ENCODE measurements at regions not wholly inside any gene's neighbourhood (a gene's known extent, or its start where the extent isn't known, plus 50 kb on each side); places are given as distances from the start of the nearest gene placed in this dataset.

GRCh38 chr6:91813641-91814040 lies 1226.8 kb upstream of the MAP3K7 start:
- no peaks in the 10 kb centered on the region for H3K27me3 ChIP-seq (replicated peaks; ENCODE audit: insufficient read depth, low read length)
- no peaks in the 10 kb centered on the region for H3K9me3 ChIP-seq (replicated peaks; ENCODE audit: insufficient read depth, low read length)
- H3K4me3 ChIP-seq (ENCODE audit: low read length): no peak overlapping the region
- no peaks in the 10 kb centered on the region for H3F3A ChIP-seq (ENCODE audit: insufficient read depth, low read length)
- H3K9ac ChIP-seq (ENCODE audit: low read length): no peak overlapping the region
- H3K9me2 ChIP-seq (replicated peaks; ENCODE audit: insufficient read depth, low read length): no peaks in the 10 kb centered on the region
- TF ChIP-seq CTCF (IDR thresholded peaks at IDR 0.05; ENCODE audit: low read length): no peak
- no peak for TF ChIP-seq EZH2phosphoT487 (IDR thresholded peaks at IDR 0.05; ENCODE audit: low read length)
- TF ChIP-seq EZH2 (optimal IDR thresholded peaks at IDR 0.05; ENCODE audit: low read depth, low read length): no peak
- H4K20me1 ChIP-seq (ENCODE audit: insufficient read depth, low read length): no peaks in the 10 kb centered on the region
- DNase-seq: no peak
- no peaks in the 10 kb centered on the region for H3K36me3 ChIP-seq (replicated peaks; ENCODE audit: insufficient read depth, low read length)
- no peak overlapping the region for H2AFZ ChIP-seq (ENCODE audit: low read length)
- no peak overlapping the region for H3K4me2 ChIP-seq (ENCODE audit: low read depth, low read length)
- H3K79me2 ChIP-seq (ENCODE audit: low read length): no peaks in the 10 kb centered on the region
- H3K27ac ChIP-seq (ENCODE audit: low read length): no peak overlapping the region
- no peaks in the 10 kb centered on the region for H3K4me1 ChIP-seq (ENCODE audit: low read length)

DNA sequence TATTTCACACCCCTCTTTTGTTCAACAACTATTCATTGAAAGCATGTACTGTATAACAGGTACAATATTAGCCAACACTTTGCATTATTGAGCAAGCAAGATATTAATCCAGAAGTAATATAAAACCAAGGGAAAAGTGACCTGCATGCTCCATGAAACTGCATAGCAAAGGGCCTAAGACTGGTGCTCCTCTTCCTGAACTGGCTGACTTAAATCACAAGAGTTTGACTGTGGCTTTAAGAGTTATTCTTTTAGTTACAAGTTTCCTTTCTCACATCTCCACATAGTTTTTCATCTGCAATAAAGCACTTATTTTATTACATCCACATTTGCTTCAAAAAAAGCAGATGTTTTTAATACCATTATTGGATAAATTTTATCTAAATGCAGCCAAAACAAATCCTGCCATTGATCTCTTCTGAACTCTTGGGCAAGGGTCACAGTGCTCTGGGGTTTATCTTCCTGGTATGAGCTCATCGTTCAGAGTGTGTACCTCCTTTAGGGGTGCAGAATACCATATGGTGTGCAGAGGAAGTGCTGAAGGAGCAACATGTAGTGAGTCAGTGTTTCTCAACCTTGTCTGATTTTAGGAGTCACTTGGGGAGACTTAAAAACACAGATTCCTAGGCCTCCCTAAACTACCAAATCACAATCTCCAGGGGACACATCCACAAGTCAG lies 1225.9 kb upstream of the MAP3K7 start:
- Histone ChIP-seq H3K4me1 (ENCODE audit: low read length) (no peaks in the 10 kb centered on the region), H3K4me2 (ENCODE audit: low read depth, low read length) (no peak overlapping the region), H4K20me1 (ENCODE audit: insufficient read depth, low read length) (no peaks in the 10 kb centered on the region), H3K4me3 (ENCODE audit: low read length) (no peak overlapping the region), H3K36me3 (replicated peaks; ENCODE audit: insufficient read depth, low read length) (no peaks in the 10 kb centered on the region), H3K9ac (ENCODE audit: low read length) (no peak overlapping the region), H3K27ac (ENCODE audit: low read length) (no peak overlapping the region), H3F3A (ENCODE audit: insufficient read depth, low read length) (no peaks in the 10 kb centered on the region), H3K79me2 (ENCODE audit: low read length) (no peaks in the 10 kb centered on the region), H3K9me2 (replicated peaks; ENCODE audit: insufficient read depth, low read length) (no peaks in the 10 kb centered on the region), H3K9me3 (replicated peaks; ENCODE audit: insufficient read depth, low read length) (no peaks in the 10 kb centered on the region), H3K27me3 (replicated peaks; ENCODE audit: insufficient read depth, low read length) (no peaks in the 10 kb centered on the region), H2AFZ (ENCODE audit: low read length) (no peak overlapping the region)
- TF ChIP-seq CTCF (IDR thresholded peaks at IDR 0.05; ENCODE audit: low read length) (no peak), EZH2 (optimal IDR thresholded peaks at IDR 0.05; ENCODE audit: low read depth, low read length) (no peak), EZH2phosphoT487 (IDR thresholded peaks at IDR 0.05; ENCODE audit: low read length) (no peak)
- DNase-seq: peak; percentile 43

DNA sequence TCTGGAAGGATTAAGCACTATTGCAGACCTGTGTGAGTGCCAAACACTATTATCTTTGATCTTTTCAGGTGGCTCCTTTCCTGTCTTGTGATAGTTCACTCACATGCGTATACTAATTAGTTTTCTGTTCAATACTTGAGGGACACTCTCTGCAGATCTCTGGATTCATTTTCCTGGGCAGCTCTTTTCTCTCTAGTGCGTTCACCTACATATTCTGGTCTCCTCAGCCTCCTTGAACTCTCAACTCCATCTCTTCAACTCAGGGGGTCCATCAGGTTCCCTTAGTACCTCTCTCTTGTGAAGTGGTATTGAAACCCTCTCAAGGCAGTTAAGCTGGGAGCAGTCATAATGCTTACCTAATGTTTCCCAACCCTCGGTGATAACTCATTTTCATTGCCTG lies 1218.1 kb upstream of the MAP3K7 start:
- Histone ChIP-seq H3K4me3 (ENCODE audit: low read length) (no peak overlapping the region), H3K27ac (ENCODE audit: low read length) (no peak overlapping the region), H3K79me2 (ENCODE audit: low read length) (no peaks in the 10 kb centered on the region), H2AFZ (ENCODE audit: low read length) (no peak overlapping the region), H3K9me3 (replicated peaks; ENCODE audit: insufficient read depth, low read length) (no peaks in the 10 kb centered on the region), H3K9ac (ENCODE audit: low read length) (no peak overlapping the region), H3F3A (ENCODE audit: insufficient read depth, low read length) (no peaks in the 10 kb centered on the region), H3K4me1 (ENCODE audit: low read length) (no peaks in the 10 kb centered on the region), H3K27me3 (replicated peaks; ENCODE audit: insufficient read depth, low read length) (no peaks in the 10 kb centered on the region), H4K20me1 (ENCODE audit: insufficient read depth, low read length) (no peaks in the 10 kb centered on the region), H3K9me2 (replicated peaks; ENCODE audit: insufficient read depth, low read length) (no peaks in the 10 kb centered on the region), H3K4me2 (ENCODE audit: low read depth, low read length) (no peak overlapping the region), H3K36me3 (replicated peaks; ENCODE audit: insufficient read depth, low read length) (no peaks in the 10 kb centered on the region)
- DNase-seq: no peak
- no peak for TF ChIP-seq CTCF (IDR thresholded peaks at IDR 0.05; ENCODE audit: low read length)
- no peak for TF ChIP-seq EZH2phosphoT487 (IDR thresholded peaks at IDR 0.05; ENCODE audit: low read length)
- no peak for TF ChIP-seq EZH2 (optimal IDR thresholded peaks at IDR 0.05; ENCODE audit: low read depth, low read length)

All from MM.1S (cell line).